OCI-M1 (cell line): ENCODE measurements at regions not wholly inside any gene's neighbourhood (a gene's known extent, or its start where the extent isn't known, plus 50 kb on each side); places are given as distances from the start of the nearest gene placed in this dataset.
"Not testable (repeated sequence)": the region's sequence is repeated elsewhere in the genome, so short reads cannot be mapped to it uniquely, and the experiment has no call there.

Experiments used
- DNase-seq: peaks from one replicate; lab custom pipeline; 2025; lab: John Stamatoyannopoulos, UW

GRCh38 chr11:39674761-39675160 is 1784.7 kb downstream of the LRRC4C start:
- no peak for DNase-seq

DNA sequence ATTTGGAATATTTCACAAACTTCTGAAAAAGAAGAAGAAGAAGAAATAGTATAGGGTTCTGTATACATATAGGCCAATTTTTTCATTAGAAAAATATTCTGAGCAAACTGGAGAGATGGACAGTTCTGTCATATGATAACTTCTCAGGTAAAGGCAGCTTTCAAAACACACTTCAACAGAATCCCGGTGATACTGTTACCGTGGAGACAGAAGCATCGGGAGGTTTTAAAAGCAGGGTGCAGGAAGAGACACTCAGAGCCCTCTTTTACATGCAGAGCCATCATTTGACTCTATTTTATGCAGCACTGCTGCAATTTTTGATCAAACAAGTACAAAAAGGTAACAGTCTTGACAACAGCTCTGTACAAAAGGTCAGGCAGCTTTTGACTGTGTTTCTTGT is 1785.4 kb downstream of the LRRC4C start:
- DNase-seq: no peak

DNA sequence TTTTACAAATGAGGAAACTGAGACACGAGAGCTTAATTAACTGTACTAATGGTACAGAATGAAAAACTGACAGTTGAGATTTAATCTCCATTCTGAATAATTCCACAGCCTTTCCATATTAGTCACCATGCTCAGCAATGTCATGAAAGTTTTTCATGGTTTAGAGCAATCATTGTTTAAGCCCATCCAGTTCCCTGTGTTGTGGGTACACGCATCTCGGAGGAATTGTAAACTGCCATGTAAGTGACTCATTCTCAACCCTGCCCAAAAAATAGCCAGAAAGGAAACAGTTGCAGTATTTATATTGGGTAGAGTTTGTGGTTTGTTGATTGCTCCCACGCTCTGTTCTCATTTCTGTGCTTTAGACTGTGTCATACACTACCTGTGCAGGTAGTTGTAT is 1790.8 kb downstream of the LRRC4C start:
- DNase-seq: peak; percentile 28

DNA sequence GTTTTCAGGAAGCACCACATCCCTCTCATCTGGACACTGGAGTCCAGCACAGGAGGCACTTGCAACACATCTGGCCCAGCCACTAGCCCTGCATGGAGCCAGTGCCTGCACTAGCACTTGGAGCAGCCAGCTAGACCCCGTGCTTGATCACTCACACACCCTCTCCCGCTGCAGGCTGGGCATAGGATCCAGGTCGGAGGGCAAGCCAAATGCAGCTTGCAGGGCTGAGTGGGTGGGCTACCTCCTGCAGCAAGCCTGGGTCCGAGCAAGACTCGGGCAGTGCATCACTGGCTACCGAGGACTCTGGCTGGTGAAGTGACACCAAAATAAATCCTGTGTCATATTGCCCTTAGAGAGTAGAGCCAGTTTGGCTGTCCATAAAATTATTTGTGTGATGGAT is 1795.4 kb downstream of the LRRC4C start:
- DNase-seq: no peak

DNA sequence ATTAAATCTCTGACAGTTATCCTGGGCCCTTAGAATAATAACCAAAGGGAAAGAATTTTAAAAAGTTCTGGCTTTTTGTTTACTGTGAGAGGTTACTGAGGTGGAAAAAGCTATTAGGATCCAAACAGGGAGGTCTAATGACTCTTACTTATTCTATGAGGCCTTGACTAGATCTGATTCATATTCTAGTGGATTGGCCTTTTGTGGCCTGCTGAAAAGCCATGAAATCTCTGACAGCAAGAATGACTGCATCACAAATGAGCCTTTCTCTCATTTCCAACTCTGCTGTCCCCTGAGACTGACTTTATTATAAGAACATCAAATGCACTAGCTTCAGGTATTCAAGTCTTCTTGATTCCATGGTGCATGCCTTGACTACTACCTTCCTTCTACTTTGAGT is 1797.6 kb downstream of the LRRC4C start:
- no peak for DNase-seq

DNA sequence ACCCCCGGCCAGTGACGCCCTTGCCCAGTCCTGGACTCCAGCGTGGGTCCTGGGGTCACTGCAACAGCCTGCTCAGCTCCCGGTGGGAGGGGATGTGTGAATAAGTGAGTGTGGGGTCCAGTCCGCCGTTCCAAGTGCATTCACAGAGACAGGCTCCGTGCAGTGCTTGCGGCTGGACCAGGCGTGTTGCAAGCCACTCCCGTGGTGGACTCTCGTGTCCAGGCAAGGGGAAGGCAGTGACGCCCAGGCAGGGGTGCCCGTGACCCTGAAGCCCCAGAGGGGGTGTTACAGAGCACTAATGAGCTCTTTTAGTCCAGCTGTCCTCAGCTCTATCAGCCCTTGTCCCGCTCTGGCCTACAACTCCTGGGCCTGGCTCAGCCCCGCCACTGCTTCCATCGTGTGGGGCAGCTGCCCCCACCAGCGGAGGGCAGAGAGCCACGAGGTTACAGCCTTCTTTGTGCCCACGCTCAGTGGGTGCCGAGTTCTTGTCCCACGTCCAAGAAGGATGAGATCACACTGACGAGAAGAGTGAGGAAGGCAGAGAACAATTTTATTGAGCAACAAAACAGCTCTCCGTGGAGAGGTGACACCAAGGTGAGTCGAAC is 1807.5 kb downstream of the LRRC4C start:
- DNase-seq: no peak

DNA sequence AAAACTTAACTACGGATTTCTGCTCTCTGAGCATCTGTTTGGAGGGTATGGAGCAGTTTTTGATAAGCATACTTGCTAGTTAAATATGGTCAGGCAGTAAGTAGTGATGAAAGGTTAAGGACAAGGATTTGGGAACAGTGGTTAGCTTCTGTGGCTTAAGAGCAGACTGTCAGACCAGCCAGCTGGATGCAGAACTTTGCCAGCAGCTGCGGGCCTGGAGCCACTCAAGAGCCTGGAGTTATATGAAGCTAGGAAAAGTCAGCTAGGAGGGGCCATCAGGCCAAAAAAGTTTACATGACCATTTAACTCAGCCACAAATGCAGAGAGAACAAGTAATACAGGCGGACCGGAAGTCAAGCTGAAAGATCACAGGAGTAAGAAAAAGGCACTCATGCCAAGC is 1817.7 kb downstream of the LRRC4C start:
- DNase-seq: no peak

GRCh38 chr11:39630365-39630764 is 1829.1 kb downstream of the LRRC4C start:
- no peak for DNase-seq

DNA sequence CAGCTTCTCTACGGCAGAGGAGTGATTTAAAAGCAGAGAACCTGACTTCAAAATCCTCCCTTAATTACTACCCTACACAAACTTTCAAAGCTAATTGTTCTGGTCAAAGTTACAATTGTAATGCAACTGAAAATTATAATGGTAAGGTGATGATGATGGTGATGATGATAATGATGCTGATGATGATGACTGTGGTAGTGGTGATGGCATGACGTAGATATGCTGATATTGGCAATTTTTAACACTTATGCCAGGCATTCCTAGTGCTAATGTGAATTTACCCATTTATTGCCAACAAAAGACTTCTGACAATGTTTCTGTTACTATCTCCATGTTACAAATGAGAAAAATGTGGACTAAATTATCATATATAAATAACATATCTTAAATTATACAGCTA is 1831.1 kb downstream of the LRRC4C start:
- no peak for DNase-seq

GRCh38 chr11:39620309-39620708 is 1839.1 kb downstream of the LRRC4C start:
- not testable (repeated sequence) for DNase-seq

- DNase-seq: no peak
Observed at GRCh38 chr11:39617971-39618370, 1841.5 kb downstream of the LRRC4C start.

GRCh38 chr11:39589391-39589790 is 1870.1 kb downstream of the LRRC4C start:
- no peak for DNase-seq

DNA sequence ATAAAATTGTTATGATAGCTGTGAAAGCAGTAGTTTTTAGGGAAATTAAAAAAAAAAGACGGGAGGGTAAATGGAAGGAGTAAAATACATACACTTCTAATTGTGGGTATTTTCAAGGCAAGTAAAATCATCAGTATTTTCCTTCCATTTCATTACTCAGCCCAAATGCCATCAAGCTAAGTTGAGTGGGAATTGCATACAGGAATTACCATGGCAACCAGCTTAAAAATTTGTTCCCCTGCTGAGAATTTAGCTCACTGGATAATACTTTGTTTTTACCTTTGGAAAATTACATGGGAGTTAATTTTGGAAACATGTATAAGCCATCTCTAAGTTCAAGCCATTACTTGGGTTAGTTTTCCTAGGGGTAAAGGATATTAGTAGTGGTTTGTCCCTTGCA is 1873.4 kb downstream of the LRRC4C start:
- no peak for DNase-seq

DNA sequence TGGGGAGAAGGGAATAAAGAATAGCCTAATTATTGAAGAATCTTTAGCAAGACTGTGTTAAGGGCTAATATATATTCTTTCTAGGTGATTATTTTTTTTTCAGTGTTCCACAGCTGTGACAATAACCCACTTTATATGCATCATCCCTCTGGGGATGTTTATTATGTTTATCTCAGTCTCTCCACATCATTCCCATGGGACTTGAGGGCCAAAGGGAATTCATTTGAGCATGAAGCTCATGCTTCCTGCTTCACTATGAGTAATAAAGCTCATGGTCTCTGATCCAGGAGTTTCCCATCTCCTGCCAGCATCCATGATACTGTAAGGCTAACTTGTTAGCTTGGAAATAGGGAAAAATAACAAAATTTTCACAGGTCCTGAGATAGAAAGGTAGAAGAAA is 1888.4 kb downstream of the LRRC4C start:
- no peak for DNase-seq

DNA sequence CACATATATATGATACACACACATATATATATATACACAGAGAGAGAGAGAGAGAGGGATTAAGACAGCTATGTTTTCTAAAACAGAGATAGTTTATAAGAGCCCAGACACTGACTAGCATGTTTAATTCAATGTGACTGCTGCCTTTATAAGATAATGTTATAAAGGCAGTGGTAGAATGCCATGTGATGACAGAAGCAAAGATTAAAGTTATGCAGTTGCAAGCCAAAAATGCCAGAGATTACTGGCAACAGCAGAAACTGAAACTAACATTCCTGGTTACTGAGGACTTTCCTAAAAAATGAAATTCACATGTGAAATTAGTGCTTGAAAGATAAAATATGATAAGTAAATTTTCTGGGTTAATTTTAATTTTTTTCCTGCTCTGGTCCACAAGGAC is 1888.9 kb downstream of the LRRC4C start:
- peak; percentile 86 for DNase-seq

GRCh38 chr11:39569789-39570188 is 1889.7 kb downstream of the LRRC4C start:
- peak; percentile 48 for DNase-seq

DNA sequence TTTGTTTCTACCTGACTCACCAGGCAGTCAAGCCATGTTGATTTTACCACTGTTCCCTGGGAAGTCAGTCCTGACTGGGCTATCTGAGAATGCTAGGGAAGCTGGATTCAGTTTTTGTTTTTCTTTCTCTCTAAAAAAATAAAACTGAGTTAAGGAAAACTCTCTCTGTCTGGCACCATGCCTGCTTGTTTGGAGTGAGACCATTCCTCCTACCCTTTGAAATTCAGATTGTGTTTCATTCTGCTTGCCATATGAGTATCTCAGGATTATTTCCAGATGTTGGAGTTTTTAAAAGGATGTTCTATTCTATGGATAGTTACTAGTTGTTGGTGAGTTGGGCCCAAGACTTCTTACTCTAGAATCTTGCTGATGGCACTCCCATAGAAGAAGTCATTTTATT is 1917.0 kb downstream of the LRRC4C start:
- DNase-seq: peak; percentile 56

DNA sequence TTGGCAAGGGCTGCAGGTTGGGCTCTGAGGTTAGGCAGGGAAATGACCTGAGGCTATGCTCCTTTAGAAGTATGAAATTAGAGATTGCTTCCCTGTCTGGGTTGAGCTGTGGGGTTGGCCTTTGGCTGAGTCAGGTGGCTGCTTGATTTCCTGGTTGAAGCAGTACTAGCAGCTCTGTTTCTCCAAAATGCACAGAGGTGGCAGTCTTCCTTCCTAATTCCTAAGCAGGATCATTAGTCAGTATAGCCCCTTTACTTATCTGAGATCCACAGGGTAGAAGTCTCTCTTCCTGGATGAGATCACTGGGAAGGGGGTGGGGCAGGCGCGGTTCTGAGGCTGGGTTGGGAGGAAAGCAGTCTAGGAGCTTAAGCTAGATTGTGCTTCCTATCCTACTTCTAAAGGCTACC is 1917.5 kb downstream of the LRRC4C start:
- DNase-seq: peak; percentile 91

DNA sequence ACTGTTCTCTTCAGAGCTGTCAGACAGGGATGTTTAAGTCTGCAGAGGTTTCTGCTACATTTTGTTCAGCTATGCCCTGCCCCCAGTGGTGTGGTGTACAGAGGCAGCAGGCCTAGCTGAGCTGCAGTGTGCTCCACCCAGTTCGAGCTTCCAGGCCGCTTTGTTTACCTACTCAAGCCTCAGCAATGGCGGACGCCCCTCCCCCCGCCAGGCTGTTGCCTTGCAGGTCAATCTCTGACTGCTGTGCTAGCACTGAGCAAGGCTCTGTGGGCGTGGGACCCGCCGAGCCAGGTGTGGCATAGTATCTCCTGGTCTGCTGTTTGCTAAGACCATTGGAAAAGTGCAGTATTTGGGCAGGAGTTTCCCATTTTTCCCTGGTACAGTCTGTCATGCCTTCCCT is 1923.1 kb downstream of the LRRC4C start:
- DNase-seq: not testable (repeated sequence)
